H1 (cell line): ENCODE measurements at regions not wholly inside any gene's neighbourhood (a gene's known extent, or its start where the extent isn't known, plus 50 kb on each side); places are given as distances from the start of the nearest gene placed in this dataset.

Experiments used
- CBX8 ChIP-seq: fragments of 300-800, 300-1000 bp; sonication (generic); IDR thresholded peaks from 2 replicates; pipeline ENCODE4 v1.7.1; 2016; ENCODE audit warnings: low read depth, low read length, borderline replicate concordance
- POLR2A ChIP-seq, 2 experiments: IDR thresholded peaks; 1 replicate in 1 of 2; 2 replicates in 1 of 2; pipeline ENCODE4 v1.6.1; 2011; ENCODE audit warnings: low read depth in 2 of 2, low read length in 2 of 2, mild to moderate bottlenecking in 2 of 2; ENCODE audit errors: control extremely low read depth in 1 of 2
- TF ChIP-seq, protein P1 (sequence below): IDR thresholded peaks from 2 replicates; pipeline ENCODE4 v1.6.1; 2012; ENCODE audit warnings: inconsistent platforms
- TF ChIP-seq, protein P2 (sequence below), 3 experiments: IDR thresholded peaks; 1 replicate in 2 of 3; 2 replicates in 1 of 3; pipeline versions ENCODE4 v1.5.1 to v1.6.1; 2011; ENCODE audit warnings: low read length in 3 of 3, mild to moderate bottlenecking in 3 of 3, inconsistent platforms in 2 of 3, low read depth in 1 of 3, moderate library complexity in 1 of 3; ENCODE audit not compliant: insufficient read depth in 1 of 3; ENCODE audit errors: control extremely low read depth in 1 of 3

DNA sequence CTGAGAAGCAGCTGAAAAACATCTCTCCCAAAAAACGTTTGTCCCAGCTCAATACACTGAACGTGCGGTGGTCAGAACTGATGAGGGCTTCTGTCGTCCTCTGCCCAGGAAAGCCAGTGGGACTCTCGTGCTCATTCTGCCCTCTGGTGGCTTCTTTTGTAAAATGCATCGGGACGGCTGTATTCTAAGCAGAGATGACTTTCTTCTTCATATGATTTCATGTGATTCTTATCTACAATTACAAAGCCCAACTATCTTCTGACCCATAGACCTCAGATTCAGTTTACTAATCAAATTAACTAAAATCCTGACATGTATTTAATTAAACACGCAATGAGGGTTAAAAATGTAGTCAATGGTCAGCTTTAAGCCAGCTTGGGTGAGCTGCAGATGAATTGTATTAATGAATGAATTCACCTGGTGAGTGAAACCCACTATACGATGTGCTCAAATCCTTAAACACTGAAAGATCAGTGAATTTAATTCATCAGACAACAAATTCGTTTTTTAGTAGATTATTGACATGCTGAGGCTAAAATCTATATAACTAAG lies 117.6 kb upstream of the FAM204A start:
- TF ChIP-seq, protein P1, sequence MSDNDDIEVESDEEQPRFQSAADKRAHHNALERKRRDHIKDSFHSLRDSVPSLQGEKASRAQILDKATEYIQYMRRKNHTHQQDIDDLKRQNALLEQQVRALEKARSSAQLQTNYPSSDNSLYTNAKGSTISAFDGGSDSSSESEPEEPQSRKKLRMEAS: no peak
- TF ChIP-seq, protein P2, sequence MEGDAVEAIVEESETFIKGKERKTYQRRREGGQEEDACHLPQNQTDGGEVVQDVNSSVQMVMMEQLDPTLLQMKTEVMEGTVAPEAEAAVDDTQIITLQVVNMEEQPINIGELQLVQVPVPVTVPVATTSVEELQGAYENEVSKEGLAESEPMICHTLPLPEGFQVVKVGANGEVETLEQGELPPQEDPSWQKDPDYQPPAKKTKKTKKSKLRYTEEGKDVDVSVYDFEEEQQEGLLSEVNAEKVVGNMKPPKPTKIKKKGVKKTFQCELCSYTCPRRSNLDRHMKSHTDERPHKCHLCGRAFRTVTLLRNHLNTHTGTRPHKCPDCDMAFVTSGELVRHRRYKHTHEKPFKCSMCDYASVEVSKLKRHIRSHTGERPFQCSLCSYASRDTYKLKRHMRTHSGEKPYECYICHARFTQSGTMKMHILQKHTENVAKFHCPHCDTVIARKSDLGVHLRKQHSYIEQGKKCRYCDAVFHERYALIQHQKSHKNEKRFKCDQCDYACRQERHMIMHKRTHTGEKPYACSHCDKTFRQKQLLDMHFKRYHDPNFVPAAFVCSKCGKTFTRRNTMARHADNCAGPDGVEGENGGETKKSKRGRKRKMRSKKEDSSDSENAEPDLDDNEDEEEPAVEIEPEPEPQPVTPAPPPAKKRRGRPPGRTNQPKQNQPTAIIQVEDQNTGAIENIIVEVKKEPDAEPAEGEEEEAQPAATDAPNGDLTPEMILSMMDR (IDR thresholded peaks at IDR 0.05; ENCODE audit: control extremely low read depth in 1 of 3, insufficient read depth in 1 of 3, low read depth in 1 of 3, low read length in 3 of 3): peak; percentile 51 to 79 (median 78)
- no peak for TF ChIP-seq POLR2A (IDR thresholded peaks at IDR 0.05; ENCODE audit: control extremely low read depth in 1 of 2, low read depth in 2 of 2, low read length in 2 of 2)
- no peak for TF ChIP-seq CBX8
